Esophagus squamous epithelium (tissue), 5 donors: ENCODE measurements at regions not wholly inside any gene's neighbourhood (a gene's known extent, or its start where the extent isn't known, plus 50 kb on each side); places are given as distances from the start of the nearest gene placed in this dataset.

Experiments
- DNase-seq: peaks from one replicate; lab custom pipeline; 2025; lab: John Stamatoyannopoulos, UW
- H3K27ac ChIP-seq, 4 donors: fragments of 200-600 bp; sonication (generic); one replicate each; pipeline ENCODE4 v1.5.1; 2016 to 2019; ENCODE audit warnings: mild to moderate bottlenecking in 1 of 4
- H3K27me3 ChIP-seq, 4 donors: fragments of 200-600 bp; sonication (generic); 1 replicate in 3 of 4; 2 replicates in 1 of 4; pipeline versions ENCODE4 v1.5.1 to v1.6.0; 2017 to 2021; ENCODE audit warnings: antibody characterized with exemption in 1 of 4
- H3K36me3 ChIP-seq, 3 donors: fragments of 200-600 bp; sonication (generic); one replicate each; pipeline ENCODE4 v1.5.1; 2016 to 2019
- H3K4me1 ChIP-seq, 3 donors: fragments of 200-600 bp; sonication (generic); one replicate each; pipeline ENCODE4 v1.5.1; 2017 to 2019
- H3K4me3 ChIP-seq, 4 donors: fragments of 200-600 bp; sonication (generic); 1 replicate in 3 of 4; 2 replicates in 1 of 4; pipeline ENCODE4 v1.5.1; 2016 to 2019; ENCODE audit warnings: mild to moderate bottlenecking in 2 of 4, moderate library complexity in 1 of 4
- H3K9me3 ChIP-seq, 3 donors: fragments of 200-600 bp; sonication (generic); one replicate each; pipeline ENCODE4 v1.5.1; 2016 to 2019
- CTCF ChIP-seq, 6 experiments: fragments of 450-650 bp in 4 of 6; fragments of 200-600 bp in 2 of 6; sonication (generic) in 2 of 6; IDR thresholded peaks; one replicate each; pipeline ENCODE4 v1.5.1; 2016 to 2019; ENCODE audit warnings: antibody characterized with exemption in 6 of 6, mild to moderate bottlenecking in 4 of 6, moderate library complexity in 4 of 6
- POLR2A ChIP-seq, 4 donors: fragments of 450-650 bp; IDR thresholded peaks; one replicate each; pipeline ENCODE4 v1.6.1; 2017; ENCODE audit warnings: antibody characterized with exemption in 4 of 4, mild to moderate bottlenecking in 4 of 4, moderate library complexity in 3 of 4
- WGBS, 2 donors: methylation state at CpG; one replicate each; pipeline ENCODE4 v1.1.5; 2018; 5-methylcytosine and 5-hydroxymethylcytosine counted together
- intact Hi-C: fragments of 100-400 bp; cut with DNase I; formaldehyde crosslinking; loops from one replicate; pipeline ENCODE4 v1.15.0; 2022
- donor health status: DM: yes; HTN: yes; CAD: no.

- Histone ChIP-seq H3K36me3 (no peaks in the 10 kb centered on the region), H3K27me3 (no peaks in the 10 kb centered on the region), H3K27ac (no peak overlapping the region), H3K4me1 (no peaks in the 10 kb centered on the region), H3K9me3 (no peaks in the 10 kb centered on the region), H3K4me3 (no peak overlapping the region)
- TF ChIP-seq CTCF (IDR thresholded peaks at IDR 0.05) = no peak
- intact Hi-C loops = no loop called here
- DNase-seq = no peak
Measured at GRCh38 chr21:24308183-24308582, 1299.1 kb downstream of the MRPL39 start.

GRCh38 chr21:24302400-24302799 is 1304.9 kb downstream of the MRPL39 start:
- Histone ChIP-seq H3K36me3 (no peaks in the 10 kb centered on the region), H3K4me1 (no peaks in the 10 kb centered on the region), H3K27ac (no peak overlapping the region), H3K27me3 (no peaks in the 10 kb centered on the region), H3K4me3 (no peak overlapping the region), H3K9me3 (no peaks in the 10 kb centered on the region)
- intact Hi-C loops = no loop called here
- no peak for DNase-seq
- TF ChIP-seq CTCF (IDR thresholded peaks at IDR 0.05) (no peak), POLR2A (IDR thresholded peaks at IDR 0.05) (no peak)

- intact Hi-C loops = no loop called here
- 74 to 85% methylated on average over 1 of the region's 1 CpG for WGBS, 2 donors
Measured at GRCh38 chr21:24298040-24298439, 1309.2 kb downstream of the MRPL39 start.

GRCh38 chr21:24294171-24294570 is 1313.1 kb downstream of the MRPL39 start:
- no peak for DNase-seq
- intact Hi-C loops = no loop called here
- Histone ChIP-seq H3K9me3 (no peaks in the 10 kb centered on the region), H3K27me3 (no peaks in the 10 kb centered on the region), H3K4me3 (no peak overlapping the region), H3K36me3 (no peaks in the 10 kb centered on the region), H3K4me1 (no peaks in the 10 kb centered on the region), H3K27ac (no peak overlapping the region)
- WGBS, 2 donors = 31 to 43% methylated on average over 2 of the region's 2 CpGs
- TF ChIP-seq POLR2A (IDR thresholded peaks at IDR 0.05) = no peak
- no peak for TF ChIP-seq CTCF (IDR thresholded peaks at IDR 0.05)

More at GRCh38 chr21:24298040-24298439, 1309.2 kb downstream of the MRPL39 start:
- TF ChIP-seq POLR2A (IDR thresholded peaks at IDR 0.05) = no peak
- TF ChIP-seq CTCF (IDR thresholded peaks at IDR 0.05) = no peak
- Histone ChIP-seq H3K4me3 (no peak overlapping the region), H3K27me3 (no peaks in the 10 kb centered on the region), H3K9me3 (no peaks in the 10 kb centered on the region), H3K4me1 (no peaks in the 10 kb centered on the region), H3K27ac (no peak overlapping the region), H3K36me3 (no peaks in the 10 kb centered on the region)
- DNase-seq = no peak

- no peak overlapping the region for H3K27ac ChIP-seq
- WGBS, 2 donors = 38 to 39% methylated on average over 6 of the region's 6 CpGs
- intact Hi-C loops = no loop called here
- no peaks in the 10 kb centered on the region for H3K36me3 ChIP-seq
- H3K4me3 ChIP-seq = no peak overlapping the region
- no peaks in the 10 kb centered on the region for H3K4me1 ChIP-seq
- no peaks in the 10 kb centered on the region for H3K27me3 ChIP-seq
- TF ChIP-seq POLR2A (IDR thresholded peaks at IDR 0.05) (no peak), CTCF (IDR thresholded peaks at IDR 0.05) (no peak)
- DNase-seq = no peak
- H3K9me3 ChIP-seq = no peaks in the 10 kb centered on the region
Measured at GRCh38 chr21:24290151-24290833, 1317.0 kb downstream of the MRPL39 start.
